H1 (cell line): ENCODE measurements at regions not wholly inside any gene's neighbourhood (a gene's known extent, or its start where the extent isn't known, plus 50 kb on each side); places are given as distances from the start of the nearest gene placed in this dataset.

Experiments used
- CTCF ChIA-PET: fragments of 300-600 bp; sonication (Branson Sonifier 250); formaldehyde crosslinking; loops from one replicate; lab custom pipeline; 2021; ENCODE audit not compliant: partially characterized antibody; lab: Charles Lee
- POLR2A ChIA-PET: fragments of 300-600 bp; sonication (Branson Sonifier 250); formaldehyde crosslinking; loops from one replicate; lab custom pipeline; 2021; ENCODE audit warnings: inconsistent platforms; ENCODE audit not compliant: partially characterized antibody; lab: Charles Lee
- DNase-seq, 2 experiments: peaks; one replicate each; pipeline versions ENCODE4 v3.0.0 to v3.0.0-alpha.2; 2010 to 2022; ENCODE audit warnings: low spot score in 2 of 2, low read depth in 1 of 2, mixed read lengths in 1 of 2
- FAIRE-seq: peaks from 2 replicates; lab custom pipeline; 2011; peaks lifted over from hg19 to GRCh38; lab: Jason Lieb, UNC
- H2AFZ ChIP-seq: 2 replicates; pipeline ENCODE4 v1.8.1; 2012; ENCODE audit warnings: low read length, inconsistent platforms
- H2AK5ac ChIP-seq: 2 replicates; pipeline ENCODE4 v1.6.1; 2013; ENCODE audit warnings: low read depth, low read length
- H2BK120ac ChIP-seq: replicated peaks from 2 replicates; pipeline ENCODE3; 2013; ENCODE audit warnings: low read depth, low read length, inconsistent platforms
- H2BK12ac ChIP-seq: 2 replicates; pipeline ENCODE4 v1.6.1; 2013; ENCODE audit warnings: low read depth, low read length
- H2BK15ac ChIP-seq: 2 replicates; pipeline ENCODE4 v1.6.1; 2013; ENCODE audit warnings: low read length
- H2BK20ac ChIP-seq: 2 replicates; pipeline ENCODE4 v1.6.1; 2013; ENCODE audit warnings: low read length
- H2BK5ac ChIP-seq: 2 replicates; pipeline ENCODE4 v1.6.1; 2013; ENCODE audit warnings: low read depth, low read length
- H3K14ac ChIP-seq: 2 replicates; pipeline ENCODE4 v1.6.1; 2013; ENCODE audit warnings: inconsistent platforms; ENCODE audit not compliant: insufficient read length
- H3K18ac ChIP-seq: 2 replicates; pipeline ENCODE4 v1.6.1; 2013; ENCODE audit warnings: low read length; ENCODE audit errors: extremely low read depth
- H3K23ac ChIP-seq: 2 replicates; pipeline ENCODE4 v1.6.1; 2013; ENCODE audit warnings: inconsistent platforms; ENCODE audit not compliant: insufficient read length
- H3K23me2 ChIP-seq: 2 replicates; pipeline ENCODE4 v1.6.1; 2013; ENCODE audit warnings: low read depth, low read length
- H3K27ac ChIP-seq: 2 replicates; pipeline ENCODE4 v1.6.1; 2011; ENCODE audit warnings: low read depth, low read length, inconsistent platforms
- H3K27me3 ChIP-seq, 4 experiments: replicated peaks in 1 of 4; 1 replicate in 1 of 4; 2 replicates in 3 of 4; pipeline versions ENCODE4 v1.6.1 to v1.8.1; 2011 to 2013; ENCODE audit warnings: low read length in 3 of 4, mild to moderate bottlenecking in 3 of 4, inconsistent platforms in 2 of 4, mixed read lengths in 2 of 4, moderate library complexity in 1 of 4; ENCODE audit not compliant: control insufficient read depth in 3 of 4, insufficient read depth in 3 of 4; ENCODE audit errors: extremely low read depth in 1 of 4
- H3K36me3 ChIP-seq, 4 experiments: 2 replicates each; pipeline versions ENCODE4 v1.6.1 to v1.8.1; 2011 to 2013; ENCODE audit warnings: mild to moderate bottlenecking in 4 of 4, low read length in 3 of 4, moderate library complexity in 2 of 4, control low read depth in 1 of 4, inconsistent platforms in 1 of 4; ENCODE audit not compliant: insufficient read depth in 4 of 4, control insufficient read depth in 2 of 4
- H3K4ac ChIP-seq: replicated peaks from 2 replicates; pipeline ENCODE3; 2013; ENCODE audit warnings: low read length, low read depth, mixed read lengths, inconsistent platforms; ENCODE audit not compliant: insufficient read length
- H3K4me1 ChIP-seq, 4 experiments: replicated peaks in 1 of 4; 1 replicate in 1 of 4; 2 replicates in 3 of 4; pipeline versions ENCODE4 v1.6.1 to v1.8.1; 2011 to 2013; ENCODE audit warnings: low read length in 3 of 4, inconsistent platforms in 2 of 4, mixed read lengths in 1 of 4; ENCODE audit not compliant: insufficient read depth in 4 of 4, control insufficient read depth in 3 of 4
- H3K4me2 ChIP-seq, 2 experiments: 2 replicates each; pipeline versions ENCODE4 v1.6.1 to v1.8.1; 2011 to 2013; ENCODE audit warnings: low read depth in 2 of 2, low read length in 2 of 2, control low read depth in 1 of 2, inconsistent platforms in 1 of 2, mild to moderate bottlenecking in 1 of 2; ENCODE audit not compliant: insufficient read depth in 1 of 2
- H3K4me3 ChIP-seq, 4 experiments: fragments of 200-600, 300-600 bp in 1 of 4; sonication (generic), shearing (Covaris generic), sonication (Bioruptor Twin) in 1 of 4; 2 replicates each; pipeline versions ENCODE4 v1.5.1 to v1.8.1; 2011 to 2016; ENCODE audit warnings: low read length in 4 of 4, low read depth in 3 of 4, control low read depth in 2 of 4, inconsistent platforms in 2 of 4, mild to moderate bottlenecking in 2 of 4, mixed read lengths in 1 of 4, moderate library complexity in 1 of 4; ENCODE audit not compliant: insufficient read depth in 2 of 4; ENCODE audit errors: extremely low read depth in 1 of 4
- H3K56ac ChIP-seq: replicated peaks from 2 replicates; pipeline ENCODE3; 2013; ENCODE audit warnings: low read depth, mild to moderate bottlenecking, mixed read lengths, low read length, inconsistent platforms; ENCODE audit not compliant: insufficient read length
- H3K79me1 ChIP-seq: 2 replicates; pipeline ENCODE4 v1.6.1; 2013; ENCODE audit warnings: low read depth, low read length, control low read depth
- H3K79me2 ChIP-seq, 2 experiments: 2 replicates each; pipeline versions ENCODE4 v1.6.1 to v1.8.1; 2012 to 2013; ENCODE audit warnings: low read length in 2 of 2, mild to moderate bottlenecking in 2 of 2, inconsistent platforms in 1 of 2; ENCODE audit not compliant: insufficient read depth in 2 of 2, control insufficient read depth in 1 of 2
- H3K9ac ChIP-seq, 4 experiments: replicated peaks in 1 of 4; 1 replicate in 1 of 4; 2 replicates in 3 of 4; pipeline versions ENCODE4 v1.6.1 to v1.8.1; 2011 to 2013; ENCODE audit warnings: low read depth in 3 of 4, low read length in 3 of 4, control low read depth in 2 of 4, mild to moderate bottlenecking in 2 of 4, moderate library complexity in 2 of 4, inconsistent platforms in 1 of 4; ENCODE audit errors: extremely low read depth in 1 of 4
- H3K9me3 ChIP-seq, 2 experiments: 2 replicates each; pipeline versions ENCODE4 v1.6.1 to v1.8.1; 2012 to 2013; ENCODE audit warnings: mild to moderate bottlenecking in 2 of 2, moderate library complexity in 2 of 2, control low read depth in 1 of 2, inconsistent platforms in 1 of 2, low read depth in 1 of 2, low read length in 1 of 2, mixed read lengths in 1 of 2; ENCODE audit not compliant: insufficient read depth in 2 of 2
- H4K20me1 ChIP-seq, 2 experiments: replicated peaks in 1 of 2; 2 replicates each; pipeline versions ENCODE3 to v1.8.1; 2011 to 2013; ENCODE audit warnings: inconsistent platforms in 2 of 2, low read length in 2 of 2, mild to moderate bottlenecking in 1 of 2; ENCODE audit not compliant: insufficient read depth in 2 of 2, control insufficient read depth in 1 of 2
- H4K5ac ChIP-seq: 2 replicates; pipeline ENCODE4 v1.6.1; 2013; ENCODE audit warnings: low read length, low read depth, mixed read lengths, inconsistent platforms; ENCODE audit not compliant: insufficient read length
- H4K8ac ChIP-seq: 2 replicates; pipeline ENCODE4 v1.8.0; 2013; ENCODE audit warnings: mild to moderate bottlenecking, moderate library complexity, low read length, inconsistent platforms; ENCODE audit not compliant: insufficient read depth; ENCODE audit errors: extremely low read depth
- H4K91ac ChIP-seq: replicated peaks from 2 replicates; pipeline ENCODE3; 2013; ENCODE audit warnings: low read length, mixed read lengths, inconsistent platforms; ENCODE audit not compliant: insufficient read length
- CEBPB ChIP-seq: IDR thresholded peaks from 2 replicates; pipeline ENCODE4 v1.6.1; 2012; ENCODE audit warnings: low read depth, low read length
- RXRA ChIP-seq: IDR thresholded peaks from 2 replicates; pipeline ENCODE4 v1.6.1; 2011; ENCODE audit warnings: low read depth, mild to moderate bottlenecking, low read length, moderate library complexity; ENCODE audit not compliant: insufficient read depth
- SIRT6 ChIP-seq: IDR thresholded peaks from one replicate; pipeline ENCODE4 v1.7.1; 2012; ENCODE audit warnings: low read length, inconsistent platforms
- SUZ12 ChIP-seq: fragments of 200-600 bp; sonication (generic); IDR thresholded peaks from 2 replicates; pipeline ENCODE4 v1.6.1; 2012; ENCODE audit warnings: mild to moderate bottlenecking, inconsistent platforms, low read length, moderate library complexity, mixed read lengths

GRCh38 chr14:34098985-34099349, 148.1 kb upstream of the EGLN3 start:
- H3K23me2 ChIP-seq = no peaks in the 10 kb centered on the region
- no peak overlapping the region for H3K4me2 ChIP-seq
- POLR2A ChIA-PET = interaction anchor here (0.8 to 2.0 kb wide), 3 partner anchors 41 to 247 kb away, joined by 3 to 6 read pairs (median 3); partner anchors contain the start of gene EGLN3
- no peaks in the 10 kb centered on the region for H4K20me1 ChIP-seq
- no peak overlapping the region for H2BK120ac ChIP-seq
- DNase-seq (no peak), FAIRE-seq (no peak)
- H3K27me3 ChIP-seq = no peaks in the 10 kb centered on the region
- H3K79me1 ChIP-seq = no peaks in the 10 kb centered on the region
- H3K14ac ChIP-seq = no peak overlapping the region
- H3K18ac ChIP-seq = no peak overlapping the region
- no peak overlapping the region for H2BK15ac ChIP-seq
- H3K36me3 ChIP-seq = no peaks in the 10 kb centered on the region
- H3K9me3 ChIP-seq = no peaks in the 10 kb centered on the region
- no peak overlapping the region for H2BK20ac ChIP-seq
- H4K91ac ChIP-seq = no peak overlapping the region
- no peaks in the 10 kb centered on the region for H3K4me1 ChIP-seq
- no peaks in the 10 kb centered on the region for H3K79me2 ChIP-seq
- H4K5ac ChIP-seq = no peak overlapping the region
- H4K8ac ChIP-seq = no peak overlapping the region
- no peak overlapping the region for H3K9ac ChIP-seq
- CTCF ChIA-PET = interaction anchor here (0.6 to 6.4 kb wide), 48 partner anchors 9 to 438 kb away, joined by 3 to 88 read pairs (median 4); no protein-coding TSS in a partner anchor
- H3K56ac ChIP-seq = no peak overlapping the region
- no peak overlapping the region for H2BK12ac ChIP-seq
- no peak overlapping the region for H2AK5ac ChIP-seq
- no peak overlapping the region for H3K4ac ChIP-seq
- no peak overlapping the region for H2BK5ac ChIP-seq
- no peak overlapping the region for H3K23ac ChIP-seq
- H3K27ac ChIP-seq = no peak overlapping the region
- no peak overlapping the region for H3K4me3 ChIP-seq
- H2AFZ ChIP-seq = no peak overlapping the region; the same call in 1 of the 2 replicates
- no peak for TF ChIP-seq CEBPB
- TF ChIP-seq RXRA = no peak
- TF ChIP-seq SUZ12 = no peak
- no peak for TF ChIP-seq SIRT6
